PC-3 (cell line): ENCODE measurements at regions not wholly inside any gene's neighbourhood (a gene's known extent, or its start where the extent isn't known, plus 50 kb on each side); places are given as distances from the start of the nearest gene placed in this dataset.

Source experiments
- ATAC-seq: fragments of 200-7000 bp; cut with Tn5 transposase; 2 replicates; pipeline ENCODE4 v1.9.1; 2020; ENCODE audit warnings: mild to moderate bottlenecking, moderate library complexity
- BruUV-seq: library from RNA; stranded (reverse); fragments of 400-500 nt; replicated peaks from 2 replicates; lab custom pipeline; 2021; lab: Mats Ljungman, UMichigan
- CTCF ChIA-PET: fragments of 300-600 bp; sonication (Branson Sonifier 250); formaldehyde crosslinking; loops from one replicate; lab custom pipeline; 2022; ENCODE audit warnings: antibody characterized with exemption; lab: Charles Lee
- POLR2A ChIA-PET: fragments of 300-600 bp; sonication (Branson Sonifier 250); formaldehyde crosslinking; loops from one replicate; lab custom pipeline; 2022; ENCODE audit warnings: antibody characterized with exemption; ENCODE audit not compliant: unreplicated experiment; lab: Charles Lee
- DNase-seq: peaks from one replicate; pipeline ENCODE4 v3.0.0-alpha.2; 2015
- H2AFZ ChIP-seq: fragments of 300-600 bp; sonication (generic); 2 replicates; pipeline ENCODE4 v1.6.0; 2016; ENCODE audit warnings: antibody characterized with exemption, low read length
- H3F3A ChIP-seq: fragments of 300-600 bp; sonication (generic); one replicate; pipeline ENCODE4 v1.6.0; 2017; ENCODE audit warnings: antibody characterized with exemption, low read length, control low read depth, mild to moderate bottlenecking; ENCODE audit not compliant: unreplicated experiment
- H3K27ac ChIP-seq: fragments of 300-600 bp; sonication (generic); 2 replicates; pipeline ENCODE4 v1.5.1; 2016; ENCODE audit warnings: mild to moderate bottlenecking, low read length
- H3K27me3 ChIP-seq: fragments of 300-600 bp; sonication (generic); 2 replicates; pipeline ENCODE4 v1.6.1; 2016; ENCODE audit warnings: low read length, mixed read lengths
- H3K36me3 ChIP-seq: fragments of 300-600 bp; sonication (generic); 2 replicates; pipeline ENCODE4 v1.6.1; 2016; ENCODE audit warnings: low read depth, mixed run types, low read length, mixed read lengths
- H3K4me1 ChIP-seq: fragments of 300-600 bp; sonication (generic); 2 replicates; pipeline ENCODE4 v1.5.1; 2016; ENCODE audit warnings: low read length; ENCODE audit not compliant: insufficient read depth
- H3K4me2 ChIP-seq: fragments of 300-600 bp; sonication (generic); 2 replicates; pipeline ENCODE4 v1.6.0; 2016; ENCODE audit warnings: low read length
- H3K4me3 ChIP-seq: fragments of 300-600 bp; sonication (generic); 2 replicates; pipeline ENCODE4 v1.5.1; 2016; ENCODE audit warnings: mild to moderate bottlenecking, low read length, mixed read lengths
- H3K79me2 ChIP-seq: fragments of 300-600 bp; sonication (generic); 2 replicates; pipeline ENCODE4 v1.6.1; 2017; ENCODE audit warnings: low read length, mixed read lengths
- H3K9ac ChIP-seq: fragments of 300-600 bp; sonication (generic); 2 replicates; pipeline ENCODE4 v1.6.0; 2016; ENCODE audit warnings: mild to moderate bottlenecking, low read length
- H3K9me2 ChIP-seq: fragments of 300-600 bp; sonication (generic); replicated peaks from 2 replicates; pipeline ENCODE4 v1.6.1; 2016; ENCODE audit warnings: mixed run types, low read length, mixed read lengths
- H3K9me3 ChIP-seq: fragments of 300-600 bp; sonication (generic); 2 replicates; pipeline ENCODE4 v1.6.1; 2016; ENCODE audit warnings: low read length, mixed read lengths
- H4K20me1 ChIP-seq: fragments of 300-600 bp; sonication (generic); 2 replicates; pipeline ENCODE4 v1.6.1; 2016; ENCODE audit warnings: low read length, mixed read lengths
- EZH2 ChIP-seq: fragments of 300-600 bp; sonication (generic); IDR thresholded peaks from one replicate; pipeline ENCODE4 v1.6.1; 2017; ENCODE audit warnings: antibody characterized with exemption, mild to moderate bottlenecking, low read length; ENCODE audit not compliant: unreplicated experiment
- EZH2phosphoT487 ChIP-seq: fragments of 300-600 bp; sonication (generic); IDR thresholded peaks from 2 replicates; pipeline ENCODE4 v1.6.1; 2018; ENCODE audit warnings: mild to moderate bottlenecking, antibody characterized with exemption, low read length, borderline replicate concordance
- intact Hi-C: fragments of 100-400 bp; cut with micrococcal nuclease; formaldehyde crosslinking; loops from 2 replicates; pipeline ENCODE4 v1.9.0; 2023
- TF ChIP-seq, protein P1 (sequence below): fragments of 300-600 bp; sonication (generic); conservative IDR thresholded peaks from 2 replicates; pipeline ENCODE4 v1.5.1; 2017; ENCODE audit warnings: antibody characterized with exemption, low read depth, mild to moderate bottlenecking, low read length

DNA sequence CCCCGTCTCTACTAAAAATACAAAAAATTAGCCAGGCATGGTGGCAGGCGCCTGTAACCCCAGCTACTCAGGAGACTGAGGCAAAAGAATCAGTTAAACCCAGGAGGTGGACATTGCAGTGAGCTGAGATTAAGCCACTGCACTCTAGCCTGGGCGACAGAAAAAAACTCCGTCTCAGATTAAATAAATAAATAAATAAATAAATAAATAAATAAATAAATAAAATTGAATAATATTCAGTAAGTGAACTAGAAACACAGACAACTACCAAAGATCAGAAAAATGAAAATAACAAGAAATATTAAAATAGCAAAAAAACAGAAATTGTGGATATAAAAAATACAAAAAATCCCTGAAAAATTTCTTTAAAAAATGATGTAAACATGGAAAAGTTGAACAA is 172.4 kb downstream of the ZNF486 start:
- BruUV-seq, result no TSS peak
- ATAC-seq, result no peak
- Histone ChIP-seq H3K36me3 (no peaks in the 10 kb centered on the region), H3K9ac (no peak overlapping the region), H3K27me3 (no peaks in the 10 kb centered on the region), H3F3A (no peaks in the 10 kb centered on the region), H2AFZ (no peak overlapping the region), H3K4me1 (no peaks in the 10 kb centered on the region), H3K9me2 (no peaks in the 10 kb centered on the region), H4K20me1 (no peaks in the 10 kb centered on the region), H3K9me3 (peaks cover 13% of the 10 kb centered on the region; the same call in 1 of the 2 replicates), H3K27ac (no peak overlapping the region), H3K4me2 (no peak overlapping the region), H3K4me3 (no peak overlapping the region), H3K79me2 (no peaks in the 10 kb centered on the region)
- TF ChIP-seq, protein P1, sequence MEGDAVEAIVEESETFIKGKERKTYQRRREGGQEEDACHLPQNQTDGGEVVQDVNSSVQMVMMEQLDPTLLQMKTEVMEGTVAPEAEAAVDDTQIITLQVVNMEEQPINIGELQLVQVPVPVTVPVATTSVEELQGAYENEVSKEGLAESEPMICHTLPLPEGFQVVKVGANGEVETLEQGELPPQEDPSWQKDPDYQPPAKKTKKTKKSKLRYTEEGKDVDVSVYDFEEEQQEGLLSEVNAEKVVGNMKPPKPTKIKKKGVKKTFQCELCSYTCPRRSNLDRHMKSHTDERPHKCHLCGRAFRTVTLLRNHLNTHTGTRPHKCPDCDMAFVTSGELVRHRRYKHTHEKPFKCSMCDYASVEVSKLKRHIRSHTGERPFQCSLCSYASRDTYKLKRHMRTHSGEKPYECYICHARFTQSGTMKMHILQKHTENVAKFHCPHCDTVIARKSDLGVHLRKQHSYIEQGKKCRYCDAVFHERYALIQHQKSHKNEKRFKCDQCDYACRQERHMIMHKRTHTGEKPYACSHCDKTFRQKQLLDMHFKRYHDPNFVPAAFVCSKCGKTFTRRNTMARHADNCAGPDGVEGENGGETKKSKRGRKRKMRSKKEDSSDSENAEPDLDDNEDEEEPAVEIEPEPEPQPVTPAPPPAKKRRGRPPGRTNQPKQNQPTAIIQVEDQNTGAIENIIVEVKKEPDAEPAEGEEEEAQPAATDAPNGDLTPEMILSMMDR, result no peak
- TF ChIP-seq EZH2phosphoT487, result no peak
- TF ChIP-seq EZH2, result no peak
- POLR2A ChIA-PET, result no interaction called here
- intact Hi-C loops, result no loop called here
- DNase-seq, result no peak
- CTCF ChIA-PET, result no interaction called here

DNA sequence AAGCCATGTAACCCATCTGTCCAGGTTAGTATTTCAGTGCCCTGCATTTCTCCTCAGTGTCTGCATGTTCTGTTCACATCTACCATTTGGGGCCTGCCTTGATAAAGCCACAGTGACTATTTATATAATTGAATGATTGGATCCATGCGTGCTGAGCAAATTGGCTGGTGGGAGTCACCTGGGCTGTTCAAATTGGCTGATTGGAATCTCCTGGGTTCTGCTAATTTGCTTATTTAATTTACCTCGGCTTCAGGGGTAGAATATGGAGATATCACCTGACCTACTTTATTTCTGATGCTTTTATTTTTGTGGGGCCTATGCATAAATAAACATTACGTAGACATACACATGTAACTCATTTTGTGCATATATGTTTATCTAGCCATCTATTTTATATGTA is 167.7 kb downstream of the ZNF486 start:
- Histone ChIP-seq H3K27ac (no peak overlapping the region), H3K79me2 (no peaks in the 10 kb centered on the region), H3F3A (no peaks in the 10 kb centered on the region), H3K4me2 (no peak overlapping the region), H3K9me2 (no peaks in the 10 kb centered on the region), H3K36me3 (no peaks in the 10 kb centered on the region), H3K9me3 (peaks cover 20% of the 10 kb centered on the region), H4K20me1 (no peaks in the 10 kb centered on the region), H3K4me1 (no peaks in the 10 kb centered on the region), H3K9ac (no peak overlapping the region), H3K4me3 (no peak overlapping the region), H3K27me3 (no peaks in the 10 kb centered on the region), H2AFZ (no peak overlapping the region)
- no peak for DNase-seq
- no peak for ATAC-seq
- POLR2A ChIA-PET, result no interaction called here
- TF ChIP-seq EZH2 (no peak), EZH2phosphoT487 (no peak)
- TF ChIP-seq, protein P1, result no peak
- CTCF ChIA-PET, result no interaction called here
- no TSS peak for BruUV-seq
- intact Hi-C loops, result no loop called here

DNA sequence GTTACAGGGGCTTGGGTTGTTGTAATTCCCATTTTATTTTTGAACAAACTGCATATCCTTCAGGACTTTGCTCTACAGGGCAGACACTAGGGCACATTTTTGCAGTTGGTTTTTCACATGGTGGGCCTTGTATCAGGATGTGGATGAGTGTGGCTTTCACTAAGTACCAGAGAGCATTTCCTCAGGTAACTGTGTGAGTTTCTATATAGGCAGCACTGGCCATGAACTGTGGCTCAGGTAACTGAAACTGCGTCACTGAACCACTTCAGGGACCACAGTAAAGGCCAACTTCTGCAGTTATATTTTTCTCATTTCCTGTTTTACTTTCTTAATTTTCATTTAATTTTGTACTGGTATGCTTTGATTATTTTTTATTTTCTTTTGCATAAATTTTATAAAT is 166.5 kb downstream of the ZNF486 start:
- no peaks in the 10 kb centered on the region for H4K20me1 ChIP-seq
- ATAC-seq (no peak), DNase-seq (no peak)
- ChIA-PET CTCF (no interaction called here), POLR2A (no interaction called here)
- no peak overlapping the region for H3K9ac ChIP-seq
- H3K27me3 ChIP-seq, result no peaks in the 10 kb centered on the region
- no peak overlapping the region for H3K4me2 ChIP-seq
- TF ChIP-seq, protein P1, result no peak
- TF ChIP-seq EZH2phosphoT487 (no peak), EZH2 (no peak)
- H3F3A ChIP-seq, result no peaks in the 10 kb centered on the region
- H3K36me3 ChIP-seq, result no peaks in the 10 kb centered on the region
- no peaks in the 10 kb centered on the region for H3K4me1 ChIP-seq
- no peak overlapping the region for H3K27ac ChIP-seq
- no peak overlapping the region for H2AFZ ChIP-seq
- H3K79me2 ChIP-seq, result no peaks in the 10 kb centered on the region
- H3K9me2 ChIP-seq, result no peaks in the 10 kb centered on the region
- H3K9me3 ChIP-seq, result peaks cover 15% of the 10 kb centered on the region; the same call in 1 of the 2 replicates
- no peak overlapping the region for H3K4me3 ChIP-seq
- BruUV-seq, result no TSS peak
- intact Hi-C loops, result no loop called here
